Lower leg skin (tissue), 3 donors: ENCODE measurements at regions not wholly inside any gene's neighbourhood (a gene's known extent, or its start where the extent isn't known, plus 50 kb on each side); places are given as distances from the start of the nearest gene placed in this dataset.

Source experiments
- CTCF ChIP-seq, 3 donors: fragments of 450-650 bp; IDR thresholded peaks; one replicate each; pipeline ENCODE4 v1.5.1; 2016; ENCODE audit warnings: antibody characterized with exemption in 3 of 3, mild to moderate bottlenecking in 3 of 3, moderate library complexity in 2 of 3
- POLR2A ChIP-seq, 2 donors: fragments of 450-650 bp; IDR thresholded peaks; one replicate each; pipeline ENCODE4 v1.6.1; 2016 to 2017; ENCODE audit warnings: antibody characterized with exemption in 2 of 2, mild to moderate bottlenecking in 1 of 2, moderate library complexity in 1 of 2

GRCh38 chr7:116327752-116328151, 117.4 kb downstream of the TES start:
- no peak for TF ChIP-seq POLR2A (IDR thresholded peaks at IDR 0.05)
- TF ChIP-seq CTCF (IDR thresholded peaks at IDR 0.05), result no peak
